Upper lobe of left lung (tissue), 6 donors: ENCODE measurements at regions not wholly inside any gene's neighbourhood (a gene's known extent, or its start where the extent isn't known, plus 50 kb on each side); places are given as distances from the start of the nearest gene placed in this dataset.

Experiments
- ATAC-seq, 2 donors: fragments of 200-7000 bp; cut with Tn5 transposase; one replicate each; pipeline ENCODE4 v1.9.1; 2022; ENCODE audit warnings: mild to moderate bottlenecking in 2 of 2, moderate library complexity in 2 of 2; ENCODE audit not compliant: low FRiP score in 2 of 2
- DNase-seq, 2 donors: peaks; one replicate each; pipeline ENCODE4 v3.0.0-alpha.2; 2019 to 2020
- H3K27ac ChIP-seq, 4 donors: fragments of 200-600 bp; sonication (generic); one replicate each; pipeline ENCODE4 v1.5.1; 2016 to 2019
- H3K27me3 ChIP-seq, 4 donors: fragments of 200-600 bp; sonication (generic); one replicate each; pipeline ENCODE4 v1.5.1; 2017 to 2019
- H3K36me3 ChIP-seq, 4 donors: fragments of 200-600 bp; sonication (generic); one replicate each; pipeline ENCODE4 v1.5.1; 2016 to 2019
- H3K4me1 ChIP-seq, 4 donors: fragments of 200-600 bp; sonication (generic); one replicate each; pipeline ENCODE4 v1.5.1; 2018 to 2019
- H3K4me3 ChIP-seq, 4 donors: fragments of 200-600 bp; sonication (generic); one replicate each; pipeline ENCODE4 v1.5.1; 2017 to 2019; ENCODE audit warnings: mild to moderate bottlenecking in 2 of 4, moderate library complexity in 1 of 4
- H3K9me3 ChIP-seq, 4 donors: fragments of 200-600 bp; sonication (generic); one replicate each; pipeline ENCODE4 v1.5.1; 2018 to 2019
- CTCF ChIP-seq, 6 experiments: fragments of 450-650 bp in 4 of 6; fragments of 200-600 bp in 2 of 6; sonication (generic) in 2 of 6; IDR thresholded peaks; one replicate each; pipeline ENCODE4 v1.5.1; 2016 to 2019; ENCODE audit warnings: antibody characterized with exemption in 6 of 6
- EP300 ChIP-seq, 4 donors: sonication (generic); formaldehyde crosslinking; IDR thresholded peaks; one replicate each; pipeline ENCODE4 v1.5.1; 2017; ENCODE audit warnings: antibody characterized with exemption in 4 of 4, control low read depth in 2 of 4
- POLR2A ChIP-seq, 4 donors: fragments of 450-650 bp; IDR thresholded peaks; one replicate each; pipeline ENCODE4 v1.5.1; 2016 to 2017; ENCODE audit warnings: antibody characterized with exemption in 4 of 4, mild to moderate bottlenecking in 2 of 4
- POLR2AphosphoS5 ChIP-seq, 2 donors: sonication (generic); formaldehyde crosslinking; IDR thresholded peaks; one replicate each; pipeline ENCODE4 v1.5.1; 2017; ENCODE audit warnings: antibody characterized with exemption in 2 of 2
- WGBS, 2 donors: methylation state at CpG; one replicate each; pipeline ENCODE4 v1.1.5; 2017 to 2018; 5-methylcytosine and 5-hydroxymethylcytosine counted together
- donor health status: DM: no; HTN: no; CAD: no; lungs with moderate emphysema.
- donor health status: DM: no; HTN: yes; CAD: no; lungs with severe emphysema.

- TF ChIP-seq POLR2AphosphoS5 (IDR thresholded peaks at IDR 0.05) (no peak), EP300 (IDR thresholded peaks at IDR 0.05) (no peak), CTCF (IDR thresholded peaks at IDR 0.05) (no peak), POLR2A (IDR thresholded peaks at IDR 0.05) (no peak)
- Histone ChIP-seq H3K36me3 (no peaks in the 10 kb centered on the region), H3K4me3 (no peak overlapping the region), H3K4me1 (peaks cover 0 to 3% (median 0%) of the 10 kb centered on the region in 4 donors), H3K27me3 (no peaks in the 10 kb centered on the region), H3K9me3 (no peaks in the 10 kb centered on the region), H3K27ac (no peak overlapping the region)
- DNase-seq = no peak
- ATAC-seq = no peak
- 47 to 58% methylated on average over 2 of the region's 2 CpGs for WGBS, 2 donors
These were observed 174.6 kb upstream of the TBL1XR1 start for GRCh38 chr3:177371888-177372287.

GRCh38 chr3:177374323-177374722 is 177.0 kb upstream of the TBL1XR1 start:
- Histone ChIP-seq H3K36me3 (no peaks in the 10 kb centered on the region), H3K4me1 (peaks cover 0 to 3% (median 0%) of the 10 kb centered on the region in 4 donors), H3K9me3 (no peaks in the 10 kb centered on the region), H3K27ac (no peak overlapping the region), H3K4me3 (no peak overlapping the region), H3K27me3 (no peaks in the 10 kb centered on the region)
- TF ChIP-seq POLR2A (IDR thresholded peaks at IDR 0.05) (no peak), EP300 (IDR thresholded peaks at IDR 0.05) (no peak), CTCF (IDR thresholded peaks at IDR 0.05) (no peak), POLR2AphosphoS5 (IDR thresholded peaks at IDR 0.05) (no peak)
- DNase-seq (no peak), ATAC-seq (no peak)
- 81 to 82% methylated on average over 3 of the region's 3 CpGs for WGBS, 2 donors

GRCh38 chr3:177375316-177375715 is 178.0 kb upstream of the TBL1XR1 start:
- Histone ChIP-seq H3K36me3 (no peaks in the 10 kb centered on the region), H3K9me3 (no peaks in the 10 kb centered on the region), H3K27ac (no peak overlapping the region), H3K27me3 (no peaks in the 10 kb centered on the region), H3K4me3 (no peak overlapping the region), H3K4me1 (peaks cover 0 to 3% (median 0%) of the 10 kb centered on the region in 4 donors)
- 92 to 97% methylated on average over 3 of the region's 3 CpGs for WGBS, 2 donors
- no peak for ATAC-seq
- TF ChIP-seq CTCF (IDR thresholded peaks at IDR 0.05) = no peak
- no peak for DNase-seq

DNA sequence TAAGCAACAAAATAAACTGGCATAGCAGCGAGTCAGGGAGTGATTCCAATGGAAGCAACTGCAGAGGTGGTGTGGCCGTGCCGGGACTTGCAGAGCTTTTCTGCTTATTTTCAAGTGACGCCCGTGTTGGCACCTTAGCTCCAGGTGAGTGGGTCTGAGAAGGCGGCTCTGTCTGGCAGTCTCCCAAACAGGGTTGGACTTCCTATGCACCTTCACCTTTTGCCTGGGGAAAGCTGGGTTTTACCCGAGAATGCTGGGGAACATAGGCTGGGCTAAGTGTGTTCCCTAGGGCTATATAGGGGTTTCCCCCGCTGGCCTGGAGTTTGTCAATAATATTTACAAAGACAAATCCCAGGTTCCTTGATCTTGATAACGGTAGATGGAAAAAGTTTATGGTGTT is 179.9 kb upstream of the TBL1XR1 start:
- WGBS, 2 donors = 74 to 84% methylated on average over 9 of the region's 9 CpGs
- peak in 1 of 2 donors; percentile 52 for DNase-seq
- Histone ChIP-seq H3K36me3 (no peaks in the 10 kb centered on the region), H3K9me3 (peaks cover 0 to 8% (median 2%) of the 10 kb centered on the region in 4 donors), H3K27me3 (no peaks in the 10 kb centered on the region), H3K4me3 (no peak overlapping the region), H3K27ac (no peak overlapping the region), H3K4me1 (no peaks in the 10 kb centered on the region)
- TF ChIP-seq POLR2AphosphoS5 (IDR thresholded peaks at IDR 0.05) (no peak), POLR2A (IDR thresholded peaks at IDR 0.05) (no peak), EP300 (IDR thresholded peaks at IDR 0.05) (no peak), CTCF (IDR thresholded peaks at IDR 0.05) (no peak)
- ATAC-seq = no peak

- no peaks in the 10 kb centered on the region for H3K27me3 ChIP-seq
- no peak overlapping the region for H3K4me3 ChIP-seq
- DNase-seq (no peak), ATAC-seq (no peak)
- TF ChIP-seq POLR2A (IDR thresholded peaks at IDR 0.05) (no peak), EP300 (IDR thresholded peaks at IDR 0.05) (no peak), CTCF (IDR thresholded peaks at IDR 0.05) (no peak), POLR2AphosphoS5 (IDR thresholded peaks at IDR 0.05) (no peak)
- H3K4me1 ChIP-seq = no peaks in the 10 kb centered on the region
- H3K9me3 ChIP-seq = peaks cover 0 to 8% (median 2%) of the 10 kb centered on the region in 4 donors
- H3K27ac ChIP-seq = no peak overlapping the region
- H3K36me3 ChIP-seq = no peaks in the 10 kb centered on the region
- WGBS, 2 donors = 82 to 83% methylated on average over 7 of the region's 7 CpGs
These were observed 180.9 kb upstream of the TBL1XR1 start for GRCh38 chr3:177378168-177378567.
